HepG2 (cell line): ENCODE measurements at regions not wholly inside any gene's neighbourhood (a gene's known extent, or its start where the extent isn't known, plus 50 kb on each side); places are given as distances from the start of the nearest gene placed in this dataset.

Experiments used
- RFXANK ChIP-seq: IDR thresholded peaks from 2 replicates; pipeline ENCODE4 v1.6.1; 2016
- RORA ChIP-seq: sonication (generic); formaldehyde crosslinking; IDR thresholded peaks from 2 replicates; pipeline ENCODE4 v1.5.0; 2020; ENCODE audit warnings: mild to moderate bottlenecking, missing genetic modification reagents, moderate library complexity
- WIZ ChIP-seq: sonication (generic); formaldehyde crosslinking; IDR thresholded peaks from 2 replicates; pipeline ENCODE4 v1.5.1; 2020; ENCODE audit warnings: mild to moderate bottlenecking, missing genetic modification reagents
- ZFP36L1 ChIP-seq: sonication (generic); formaldehyde crosslinking; IDR thresholded peaks from 2 replicates; pipeline ENCODE4 v1.8.0; 2022; ENCODE audit warnings: mild to moderate bottlenecking, missing genetic modification reagents, moderate library complexity
- ZFP91 ChIP-seq: sonication (generic); formaldehyde crosslinking; IDR thresholded peaks from 2 replicates; pipeline ENCODE4 v1.9.0; 2022; ENCODE audit warnings: missing genetic modification reagents, mild to moderate bottlenecking, borderline replicate concordance
- ZNF687 ChIP-seq: sonication (generic); formaldehyde crosslinking; IDR thresholded peaks from 2 replicates; pipeline ENCODE4 v1.5.1; 2020; ENCODE audit warnings: mild to moderate bottlenecking, missing genetic modification reagents, moderate library complexity

- TF ChIP-seq ZNF687 (CRISPR knock-in tag) (peak; percentile 43; the same call in 1 of the 2 replicates), RORA (no peak), RFXANK (CRISPR knock-in tag) (no peak), WIZ (CRISPR knock-in tag) (no peak), ZFP91 (CRISPR knock-in tag) (0 out of 2 replicates have a peak, but pooled peaks have one; percentile 23), ZFP36L1 (0 out of 2 replicates have a peak, but pooled peaks have one; percentile 36)
Measured at GRCh38 chr1:67559222-67559700, 125.7 kb upstream of the GADD45A start (continued).
